H1 (cell line): ENCODE measurements at regions not wholly inside any gene's neighbourhood (a gene's known extent, or its start where the extent isn't known, plus 50 kb on each side); places are given as distances from the start of the nearest gene placed in this dataset.

Experiments
- EP300 ChIP-seq, 2 experiments: IDR thresholded peaks; 1 replicate in 1 of 2; 2 replicates in 1 of 2; pipeline ENCODE4 v1.6.1; 2011 to 2012; ENCODE audit warnings: low read depth in 2 of 2, low read length in 2 of 2, mild to moderate bottlenecking in 2 of 2, borderline replicate concordance in 1 of 2, inconsistent platforms in 1 of 2, moderate library complexity in 1 of 2
- POLR2A ChIP-seq, 2 experiments: IDR thresholded peaks; 1 replicate in 1 of 2; 2 replicates in 1 of 2; pipeline ENCODE4 v1.6.1; 2011; ENCODE audit warnings: low read depth in 2 of 2, low read length in 2 of 2, mild to moderate bottlenecking in 2 of 2; ENCODE audit errors: control extremely low read depth in 1 of 2
- RAD21 ChIP-seq, 2 experiments: IDR thresholded peaks in 1 of 2; conservative IDR thresholded peaks in 1 of 2; 2 replicates each; pipeline ENCODE4 v1.6.1; 2011; ENCODE audit warnings: low read depth in 2 of 2, low read length in 2 of 2, improper control_type of control experiment in 1 of 2, inconsistent platforms in 1 of 2, mild to moderate bottlenecking in 1 of 2, moderate library complexity in 1 of 2
- RFX5 ChIP-seq: IDR thresholded peaks from 2 replicates; pipeline ENCODE4 v1.6.1; 2011; ENCODE audit warnings: low read depth, low read length, improper control_type of control experiment, borderline replicate concordance
- TCF12 ChIP-seq: IDR thresholded peaks from 2 replicates; pipeline ENCODE4 v1.6.1; 2011; ENCODE audit warnings: low read depth, mild to moderate bottlenecking, low read length
- YY1 ChIP-seq: IDR thresholded peaks from 2 replicates; pipeline ENCODE4 v1.6.1; 2011; ENCODE audit warnings: low read depth, mild to moderate bottlenecking, low read length
- TF ChIP-seq, protein P1 (sequence below), 3 experiments: IDR thresholded peaks; 1 replicate in 2 of 3; 2 replicates in 1 of 3; pipeline versions ENCODE4 v1.5.1 to v1.6.1; 2011; ENCODE audit warnings: low read length in 3 of 3, mild to moderate bottlenecking in 3 of 3, inconsistent platforms in 2 of 3, low read depth in 1 of 3, moderate library complexity in 1 of 3; ENCODE audit not compliant: insufficient read depth in 1 of 3; ENCODE audit errors: control extremely low read depth in 1 of 3

GRCh38 chr1:238606457-238606856 lies 715.7 kb upstream of the ZP4 start:
- TF ChIP-seq RAD21 (IDR thresholded peaks at IDR 0.05 in 1 of 2, conservative IDR thresholded peaks at IDR 0.05 in 1 of 2; ENCODE audit: low read depth in 2 of 2, low read length in 2 of 2) (no peak), EP300 (IDR thresholded peaks at IDR 0.05; ENCODE audit: borderline replicate concordance in 1 of 2, low read depth in 2 of 2, low read length in 2 of 2) (no peak), POLR2A (IDR thresholded peaks at IDR 0.05; ENCODE audit: control extremely low read depth in 1 of 2, low read depth in 2 of 2, low read length in 2 of 2) (no peak), RFX5 (no peak), YY1 (no peak), TCF12 (no peak)
- TF ChIP-seq, protein P1, sequence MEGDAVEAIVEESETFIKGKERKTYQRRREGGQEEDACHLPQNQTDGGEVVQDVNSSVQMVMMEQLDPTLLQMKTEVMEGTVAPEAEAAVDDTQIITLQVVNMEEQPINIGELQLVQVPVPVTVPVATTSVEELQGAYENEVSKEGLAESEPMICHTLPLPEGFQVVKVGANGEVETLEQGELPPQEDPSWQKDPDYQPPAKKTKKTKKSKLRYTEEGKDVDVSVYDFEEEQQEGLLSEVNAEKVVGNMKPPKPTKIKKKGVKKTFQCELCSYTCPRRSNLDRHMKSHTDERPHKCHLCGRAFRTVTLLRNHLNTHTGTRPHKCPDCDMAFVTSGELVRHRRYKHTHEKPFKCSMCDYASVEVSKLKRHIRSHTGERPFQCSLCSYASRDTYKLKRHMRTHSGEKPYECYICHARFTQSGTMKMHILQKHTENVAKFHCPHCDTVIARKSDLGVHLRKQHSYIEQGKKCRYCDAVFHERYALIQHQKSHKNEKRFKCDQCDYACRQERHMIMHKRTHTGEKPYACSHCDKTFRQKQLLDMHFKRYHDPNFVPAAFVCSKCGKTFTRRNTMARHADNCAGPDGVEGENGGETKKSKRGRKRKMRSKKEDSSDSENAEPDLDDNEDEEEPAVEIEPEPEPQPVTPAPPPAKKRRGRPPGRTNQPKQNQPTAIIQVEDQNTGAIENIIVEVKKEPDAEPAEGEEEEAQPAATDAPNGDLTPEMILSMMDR (IDR thresholded peaks at IDR 0.05; ENCODE audit: control extremely low read depth in 1 of 3, insufficient read depth in 1 of 3, low read depth in 1 of 3, low read length in 3 of 3) = no peak
